HL-60 (cell line): ENCODE measurements at regions not wholly inside any gene's neighbourhood (a gene's known extent, or its start where the extent isn't known, plus 50 kb on each side); places are given as distances from the start of the nearest gene placed in this dataset.

ENCODE experiments used
- DNase-seq, 2 experiments: peaks; one replicate each; pipeline ENCODE4 v3.0.0-alpha.2; 2010 to 2020; ENCODE audit warnings: low read depth in 1 of 2, low spot score in 1 of 2
- H3K27ac ChIP-seq: fragments of 250-450 bp; sonication (Bioruptor Pico); replicated peaks from 2 replicates; pipeline ENCODE4 v1.5.1; 2020; ENCODE audit warnings: mild to moderate bottlenecking, moderate library complexity
- H3K27me3 ChIP-seq: fragments of 250-450 bp; sonication (Bioruptor Pico); 2 replicates; pipeline ENCODE4 v1.5.1; 2021; ENCODE audit warnings: mild to moderate bottlenecking, moderate library complexity; ENCODE audit not compliant: insufficient read depth, poor library complexity, severe bottlenecking
- H3K4me3 ChIP-seq: replicated peaks from 2 replicates; pipeline ENCODE4 v1.5.1; 2011; ENCODE audit warnings: mild to moderate bottlenecking, control low read depth, low read length; ENCODE audit not compliant: insufficient read depth
- GABPA ChIP-seq: IDR thresholded peaks from 2 replicates; pipeline ENCODE4 v1.6.1; 2012; ENCODE audit warnings: low read depth
- POLR2AphosphoS5 ChIP-seq: IDR thresholded peaks from 2 replicates; pipeline ENCODE4 v1.6.1; 2012; ENCODE audit warnings: low read depth
- SPI1 ChIP-seq: IDR thresholded peaks from 2 replicates; pipeline ENCODE4 v1.6.1; 2012; ENCODE audit warnings: low read depth, mild to moderate bottlenecking, borderline replicate concordance
- TF ChIP-seq, protein P1 (sequence below): IDR thresholded peaks from one replicate; pipeline ENCODE4 v1.5.1; 2011; ENCODE audit warnings: low read length, control low read depth, inconsistent platforms; ENCODE audit not compliant: insufficient read depth
- TF ChIP-seq, protein P2 (sequence below): IDR thresholded peaks from 2 replicates; pipeline ENCODE4 v1.6.1; 2012; ENCODE audit warnings: low read depth; ENCODE audit not compliant: insufficient replicate concordance

DNA sequence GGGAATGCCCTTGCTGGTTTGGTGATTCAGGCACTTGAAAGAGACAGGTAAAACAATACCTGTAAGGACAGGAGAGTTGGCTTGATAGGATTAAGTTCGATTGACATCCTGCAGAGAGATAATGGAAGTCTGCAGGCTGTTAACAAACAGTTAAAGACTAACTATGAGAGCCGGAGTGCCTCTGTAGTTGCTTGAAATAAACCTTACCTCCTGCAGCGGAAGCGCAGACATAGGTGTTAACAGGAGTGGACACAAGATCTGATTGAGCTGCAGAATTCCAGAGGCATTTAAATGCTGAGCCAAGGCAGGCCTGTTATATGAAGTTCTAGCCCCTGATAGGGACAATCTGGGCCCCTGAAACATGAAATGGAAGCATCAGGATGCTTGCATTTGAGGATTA is 416.7 kb upstream of the MAOA start:
- Histone ChIP-seq H3K27me3 (no peaks in the 10 kb centered on the region), H3K27ac (no peak overlapping the region), H3K4me3 (no peak overlapping the region)
- TF ChIP-seq, protein P1, sequence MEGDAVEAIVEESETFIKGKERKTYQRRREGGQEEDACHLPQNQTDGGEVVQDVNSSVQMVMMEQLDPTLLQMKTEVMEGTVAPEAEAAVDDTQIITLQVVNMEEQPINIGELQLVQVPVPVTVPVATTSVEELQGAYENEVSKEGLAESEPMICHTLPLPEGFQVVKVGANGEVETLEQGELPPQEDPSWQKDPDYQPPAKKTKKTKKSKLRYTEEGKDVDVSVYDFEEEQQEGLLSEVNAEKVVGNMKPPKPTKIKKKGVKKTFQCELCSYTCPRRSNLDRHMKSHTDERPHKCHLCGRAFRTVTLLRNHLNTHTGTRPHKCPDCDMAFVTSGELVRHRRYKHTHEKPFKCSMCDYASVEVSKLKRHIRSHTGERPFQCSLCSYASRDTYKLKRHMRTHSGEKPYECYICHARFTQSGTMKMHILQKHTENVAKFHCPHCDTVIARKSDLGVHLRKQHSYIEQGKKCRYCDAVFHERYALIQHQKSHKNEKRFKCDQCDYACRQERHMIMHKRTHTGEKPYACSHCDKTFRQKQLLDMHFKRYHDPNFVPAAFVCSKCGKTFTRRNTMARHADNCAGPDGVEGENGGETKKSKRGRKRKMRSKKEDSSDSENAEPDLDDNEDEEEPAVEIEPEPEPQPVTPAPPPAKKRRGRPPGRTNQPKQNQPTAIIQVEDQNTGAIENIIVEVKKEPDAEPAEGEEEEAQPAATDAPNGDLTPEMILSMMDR = no peak
- TF ChIP-seq, protein P2, sequence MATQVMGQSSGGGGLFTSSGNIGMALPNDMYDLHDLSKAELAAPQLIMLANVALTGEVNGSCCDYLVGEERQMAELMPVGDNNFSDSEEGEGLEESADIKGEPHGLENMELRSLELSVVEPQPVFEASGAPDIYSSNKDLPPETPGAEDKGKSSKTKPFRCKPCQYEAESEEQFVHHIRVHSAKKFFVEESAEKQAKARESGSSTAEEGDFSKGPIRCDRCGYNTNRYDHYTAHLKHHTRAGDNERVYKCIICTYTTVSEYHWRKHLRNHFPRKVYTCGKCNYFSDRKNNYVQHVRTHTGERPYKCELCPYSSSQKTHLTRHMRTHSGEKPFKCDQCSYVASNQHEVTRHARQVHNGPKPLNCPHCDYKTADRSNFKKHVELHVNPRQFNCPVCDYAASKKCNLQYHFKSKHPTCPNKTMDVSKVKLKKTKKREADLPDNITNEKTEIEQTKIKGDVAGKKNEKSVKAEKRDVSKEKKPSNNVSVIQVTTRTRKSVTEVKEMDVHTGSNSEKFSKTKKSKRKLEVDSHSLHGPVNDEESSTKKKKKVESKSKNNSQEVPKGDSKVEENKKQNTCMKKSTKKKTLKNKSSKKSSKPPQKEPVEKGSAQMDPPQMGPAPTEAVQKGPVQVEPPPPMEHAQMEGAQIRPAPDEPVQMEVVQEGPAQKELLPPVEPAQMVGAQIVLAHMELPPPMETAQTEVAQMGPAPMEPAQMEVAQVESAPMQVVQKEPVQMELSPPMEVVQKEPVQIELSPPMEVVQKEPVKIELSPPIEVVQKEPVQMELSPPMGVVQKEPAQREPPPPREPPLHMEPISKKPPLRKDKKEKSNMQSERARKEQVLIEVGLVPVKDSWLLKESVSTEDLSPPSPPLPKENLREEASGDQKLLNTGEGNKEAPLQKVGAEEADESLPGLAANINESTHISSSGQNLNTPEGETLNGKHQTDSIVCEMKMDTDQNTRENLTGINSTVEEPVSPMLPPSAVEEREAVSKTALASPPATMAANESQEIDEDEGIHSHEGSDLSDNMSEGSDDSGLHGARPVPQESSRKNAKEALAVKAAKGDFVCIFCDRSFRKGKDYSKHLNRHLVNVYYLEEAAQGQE = no peak
- TF ChIP-seq SPI1 (no peak), GABPA (no peak), POLR2AphosphoS5 (no peak)
- DNase-seq = no peak

DNA sequence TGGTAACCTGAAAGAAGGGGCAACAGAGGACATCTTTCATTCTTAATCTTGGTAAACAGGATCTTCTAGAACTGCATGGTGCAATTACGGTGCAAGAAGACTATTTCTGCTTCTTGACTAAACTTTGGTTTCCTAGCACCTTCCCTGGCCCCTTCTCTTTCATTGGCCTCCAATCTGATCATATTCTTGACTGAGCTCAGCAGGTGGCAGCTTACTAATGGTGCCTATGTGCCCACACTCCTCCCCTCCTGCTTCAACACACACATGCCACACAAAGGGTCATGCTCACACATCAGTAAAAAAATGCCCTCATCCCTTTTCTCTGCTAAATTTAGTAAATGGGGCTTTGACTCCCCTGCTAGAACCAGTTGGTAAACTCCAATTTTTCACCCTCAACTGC is 400.5 kb upstream of the MAOA start:
- Histone ChIP-seq H3K4me3 (no peak overlapping the region), H3K27ac (no peak overlapping the region), H3K27me3 (no peaks in the 10 kb centered on the region)
- TF ChIP-seq SPI1 (no peak), POLR2AphosphoS5 (no peak), GABPA (no peak)
- TF ChIP-seq, protein P2 = no peak
- TF ChIP-seq, protein P1 = no peak
- no peak for DNase-seq

DNA sequence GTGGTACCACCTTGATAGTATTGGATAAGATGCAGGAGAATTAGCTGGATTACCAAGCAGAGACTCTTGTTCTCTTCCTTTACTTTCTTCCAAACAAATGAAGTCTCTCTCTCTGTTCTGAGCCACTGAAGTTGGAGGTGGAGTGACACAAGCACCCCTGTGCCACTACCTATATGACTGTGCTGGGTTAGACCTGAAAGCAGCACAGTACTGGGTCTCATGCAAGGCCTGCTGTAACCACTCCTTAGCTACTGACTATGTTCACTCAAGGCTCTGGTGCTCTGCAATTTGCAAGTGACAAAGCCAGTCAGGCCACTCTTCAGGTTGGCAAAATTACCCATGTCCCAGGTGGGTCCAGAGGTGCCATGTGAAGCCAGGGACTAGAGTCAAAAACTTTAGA is 389.6 kb upstream of the MAOA start:
- TF ChIP-seq GABPA (no peak), POLR2AphosphoS5 (no peak), SPI1 (no peak)
- TF ChIP-seq, protein P1 = no peak
- TF ChIP-seq, protein P2 = no peak
- Histone ChIP-seq H3K27ac (no peak overlapping the region), H3K4me3 (no peak overlapping the region), H3K27me3 (no peaks in the 10 kb centered on the region)
- DNase-seq = no peak
